BJ (cell line): ENCODE measurements at regions not wholly inside any gene's neighbourhood (a gene's known extent, or its start where the extent isn't known, plus 50 kb on each side); places are given as distances from the start of the nearest gene placed in this dataset.

Experiments
- CTCF ChIA-PET: fragments of 350-600 bp; formaldehyde crosslinking; extraction: SDS; loops from one replicate; lab custom pipeline; 2021; ENCODE audit warnings: antibody characterized with exemption, inconsistent platforms; lab: Yijun Ruan, JAX
- POLR2A ChIA-PET: fragments of 300-600 bp; sonication (Branson Sonifier 250); formaldehyde crosslinking; extraction: SDS; loops from one replicate; lab custom pipeline; 2021; ENCODE audit warnings: antibody characterized with exemption; lab: Charles Lee
- DNase-seq: peaks from one replicate; pipeline ENCODE4 v3.0.0-alpha.2; 2011; ENCODE audit warnings: low read depth
- H3K27me3 ChIP-seq: 2 replicates; pipeline ENCODE4 v1.6.0; 2011; ENCODE audit warnings: low read length; ENCODE audit not compliant: control insufficient read depth, insufficient read depth
- H3K36me3 ChIP-seq: 2 replicates; pipeline ENCODE4 v1.5.1; 2011; ENCODE audit warnings: low read length; ENCODE audit not compliant: control insufficient read depth, insufficient read depth
- H3K4me3 ChIP-seq: 2 replicates; pipeline ENCODE4 v1.5.1; 2011; ENCODE audit warnings: low read depth, mild to moderate bottlenecking, control low read depth, low read length
- CTCF ChIP-seq: IDR thresholded peaks from 2 replicates; pipeline ENCODE4 v1.5.1; 2011; ENCODE audit warnings: low read depth, mild to moderate bottlenecking, control low read depth, inconsistent platforms, low read length, moderate library complexity; ENCODE audit not compliant: insufficient read depth

GRCh38 chr10:124145109-124145870 is 51.9 kb upstream of the CHST15 start:
- Histone ChIP-seq H3K4me3 (no peak overlapping the region), H3K27me3 (no peaks in the 10 kb centered on the region), H3K36me3 (no peaks in the 10 kb centered on the region)
- POLR2A ChIA-PET: interaction anchor here (0.5 kb wide), 1 partner anchor 27 kb away, joined by 3 read pairs; no protein-coding TSS in a partner anchor
- no peak for DNase-seq
- TF ChIP-seq CTCF: no peak
- CTCF ChIA-PET: no interaction called here

- no peak overlapping the region for H3K4me3 ChIP-seq
- ChIA-PET POLR2A (no interaction called here), CTCF (no interaction called here)
- TF ChIP-seq CTCF: no peak
- H3K36me3 ChIP-seq: no peaks in the 10 kb centered on the region
- no peak for DNase-seq
- peaks cover under 1% of the 10 kb centered on the region; the same call in 1 of the 2 replicates for H3K27me3 ChIP-seq
Measured at GRCh38 chr10:124144536-124144935, 51.1 kb upstream of the CHST15 start.

DNA sequence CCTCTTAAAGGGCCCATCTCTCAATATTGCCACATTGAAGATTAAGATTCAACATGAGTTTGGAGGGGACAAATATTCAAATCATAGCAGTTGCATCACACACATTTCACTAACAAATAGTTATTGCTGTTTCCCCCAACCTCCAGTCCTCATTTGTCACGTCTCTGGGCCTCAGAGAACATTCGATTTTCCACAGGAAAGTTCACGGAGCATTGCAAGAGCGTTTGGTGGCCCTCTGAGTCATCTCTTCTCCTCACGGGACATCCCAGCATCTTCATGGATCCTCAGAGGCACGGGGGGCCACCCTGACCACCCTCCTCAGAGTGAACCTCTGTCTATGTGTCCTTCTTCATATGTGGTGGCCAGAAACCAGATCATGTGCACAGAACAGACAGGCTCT is 50.3 kb upstream of the CHST15 start:
- POLR2A ChIA-PET: no interaction called here
- Histone ChIP-seq H3K4me3 (no peak overlapping the region), H3K27me3 (peaks cover 2% of the 10 kb centered on the region; the same call in 1 of the 2 replicates), H3K36me3 (no peaks in the 10 kb centered on the region)
- no peak for TF ChIP-seq CTCF
- DNase-seq: no peak
- CTCF ChIA-PET: no interaction called here
